ENCODE measurements at regions not wholly inside any gene's neighbourhood (a gene's known extent, or its start where the extent isn't known, plus 50 kb on each side); places are given as distances from the start of the nearest gene placed in this dataset.
"Not testable (repeated sequence)": the region's sequence is repeated elsewhere in the genome, so short reads cannot be mapped to it uniquely, and the experiment has no call there.

- Histone ChIP-seq H3K27me3 (ENCODE audit: control insufficient read depth, insufficient read depth, low read length) (no peaks in the 10 kb centered on the region), H3K36me3 (ENCODE audit: control insufficient read depth, insufficient read depth, low read length) (no peaks in the 10 kb centered on the region), H3K9me3 (ENCODE audit: control insufficient read depth, insufficient read depth, low read length) (no peaks in the 10 kb centered on the region), H3K4me1 (ENCODE audit: control insufficient read depth, insufficient read depth, low read length) (no peaks in the 10 kb centered on the region), H3K4me3 (ENCODE audit: low read length) (no peak overlapping the region), H3K27ac (ENCODE audit: low read length) (no peak overlapping the region)
- WGBS (ENCODE audit: insufficient coverage, insufficient read length), result no CpG with 5 or more reads among the region's 2 CpGs
- no peak for DNase-seq (ENCODE audit: low read depth, low spot score)
These were observed 377.9 kb upstream of the RGS6 start for GRCh38 chr14:71554323-71554722.

DNA sequence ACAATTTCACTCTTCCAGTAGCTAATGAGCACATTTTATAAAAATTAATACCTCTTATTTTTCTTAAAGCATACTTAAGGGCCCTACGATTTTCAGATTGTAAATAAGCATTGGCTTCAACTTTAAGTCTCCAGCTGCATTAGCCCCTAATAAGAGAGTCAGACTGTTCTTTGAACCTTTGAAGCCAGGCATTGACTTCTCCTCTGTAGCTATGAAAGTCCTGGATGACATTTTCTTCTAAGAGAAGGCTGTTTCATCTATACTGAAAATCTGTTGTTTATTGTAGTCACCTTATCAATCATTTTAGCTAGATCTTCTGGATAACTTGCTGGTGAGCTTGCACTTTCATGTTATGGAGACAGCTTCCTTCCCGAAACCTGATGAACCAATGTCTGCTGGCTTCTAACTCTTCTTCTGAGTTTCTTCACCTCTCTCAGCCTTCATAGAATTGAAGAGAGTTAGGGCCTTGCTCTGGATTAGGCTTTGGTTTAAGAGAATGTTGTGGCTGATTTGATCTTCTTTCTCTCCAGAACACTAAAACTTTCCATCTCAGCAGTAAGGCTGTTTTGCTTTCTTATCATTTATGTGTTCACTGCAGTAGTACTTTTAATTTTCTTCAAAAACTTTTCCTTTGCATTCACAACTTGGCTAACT, 377.1 kb upstream of the RGS6 start:
- H3K4me3 ChIP-seq (ENCODE audit: low read length), result no peak overlapping the region
- H3K9me3 ChIP-seq (ENCODE audit: control insufficient read depth, insufficient read depth, low read length), result no peaks in the 10 kb centered on the region
- no CpG with 5 or more reads among the region's 2 CpGs for WGBS (ENCODE audit: insufficient coverage, insufficient read length)
- no peak overlapping the region for H3K27ac ChIP-seq (ENCODE audit: low read length)
- no peaks in the 10 kb centered on the region for H3K27me3 ChIP-seq (ENCODE audit: control insufficient read depth, insufficient read depth, low read length)
- H3K4me1 ChIP-seq (ENCODE audit: control insufficient read depth, insufficient read depth, low read length), result no peaks in the 10 kb centered on the region
- H3K36me3 ChIP-seq (ENCODE audit: control insufficient read depth, insufficient read depth, low read length), result no peaks in the 10 kb centered on the region
- no peak for DNase-seq (ENCODE audit: low read depth, low spot score)

- Histone ChIP-seq H3K36me3 (ENCODE audit: control insufficient read depth, insufficient read depth, low read length) (no peaks in the 10 kb centered on the region), H3K4me1 (ENCODE audit: control insufficient read depth, insufficient read depth, low read length) (no peaks in the 10 kb centered on the region), H3K27me3 (ENCODE audit: control insufficient read depth, insufficient read depth, low read length) (no peaks in the 10 kb centered on the region), H3K27ac (ENCODE audit: low read length) (no peak overlapping the region), H3K4me3 (ENCODE audit: low read length) (no peak overlapping the region), H3K9me3 (ENCODE audit: control insufficient read depth, insufficient read depth, low read length) (no peaks in the 10 kb centered on the region)
- WGBS (ENCODE audit: insufficient coverage, insufficient read length), result no CpG with 5 or more reads among the region's 5 CpGs
- no peak for DNase-seq (ENCODE audit: low read depth, low spot score)
These were observed 376.3 kb upstream of the RGS6 start for GRCh38 chr14:71555654-71556559.

DNA sequence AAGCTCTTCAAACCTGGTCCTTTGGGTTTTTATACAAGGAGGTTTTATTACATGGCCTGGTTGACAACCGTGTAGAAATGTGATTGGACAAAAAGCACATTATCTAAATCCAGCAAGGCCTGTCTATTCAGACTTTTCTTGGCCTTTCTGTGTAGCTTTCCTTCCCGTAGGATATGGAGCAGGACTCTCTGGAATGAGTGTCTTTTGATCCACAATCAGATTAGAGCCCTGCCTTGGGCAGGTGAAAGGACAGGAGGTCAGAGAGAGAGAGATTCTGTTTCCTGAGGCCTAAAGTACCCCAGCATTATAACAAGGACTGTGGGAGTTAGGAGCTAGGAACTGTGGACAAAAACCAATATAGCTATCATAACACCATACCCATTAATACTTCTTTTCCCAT, 375.5 kb upstream of the RGS6 start:
- H3K4me1 ChIP-seq (ENCODE audit: control insufficient read depth, insufficient read depth, low read length), result no peaks in the 10 kb centered on the region
- H3K9me3 ChIP-seq (ENCODE audit: control insufficient read depth, insufficient read depth, low read length), result no peaks in the 10 kb centered on the region
- H3K36me3 ChIP-seq (ENCODE audit: control insufficient read depth, insufficient read depth, low read length), result no peaks in the 10 kb centered on the region
- H3K4me3 ChIP-seq (ENCODE audit: low read length), result no peak overlapping the region
- H3K27me3 ChIP-seq (ENCODE audit: control insufficient read depth, insufficient read depth, low read length), result no peaks in the 10 kb centered on the region
- H3K27ac ChIP-seq (ENCODE audit: low read length), result no peak overlapping the region
- WGBS (ENCODE audit: insufficient coverage, insufficient read length), result no CpG with 5 or more reads among the region's 2 CpGs
- no peak for DNase-seq (ENCODE audit: low read depth, low spot score)

- no CpG with 5 or more reads among the region's 2 CpGs for WGBS (ENCODE audit: insufficient coverage, insufficient read length)
- H3K36me3 ChIP-seq (ENCODE audit: control insufficient read depth, insufficient read depth, low read length), result no peaks in the 10 kb centered on the region
- no peak for DNase-seq (ENCODE audit: low read depth, low spot score)
- H3K9me3 ChIP-seq (ENCODE audit: control insufficient read depth, insufficient read depth, low read length), result no peaks in the 10 kb centered on the region
- H3K27ac ChIP-seq (ENCODE audit: low read length), result no peak overlapping the region
- no peaks in the 10 kb centered on the region for H3K4me1 ChIP-seq (ENCODE audit: control insufficient read depth, insufficient read depth, low read length)
- H3K27me3 ChIP-seq (ENCODE audit: control insufficient read depth, insufficient read depth, low read length), result no peaks in the 10 kb centered on the region
- no peak overlapping the region for H3K4me3 ChIP-seq (ENCODE audit: low read length)
These were observed 374.9 kb upstream of the RGS6 start for GRCh38 chr14:71557351-71557750.

DNA sequence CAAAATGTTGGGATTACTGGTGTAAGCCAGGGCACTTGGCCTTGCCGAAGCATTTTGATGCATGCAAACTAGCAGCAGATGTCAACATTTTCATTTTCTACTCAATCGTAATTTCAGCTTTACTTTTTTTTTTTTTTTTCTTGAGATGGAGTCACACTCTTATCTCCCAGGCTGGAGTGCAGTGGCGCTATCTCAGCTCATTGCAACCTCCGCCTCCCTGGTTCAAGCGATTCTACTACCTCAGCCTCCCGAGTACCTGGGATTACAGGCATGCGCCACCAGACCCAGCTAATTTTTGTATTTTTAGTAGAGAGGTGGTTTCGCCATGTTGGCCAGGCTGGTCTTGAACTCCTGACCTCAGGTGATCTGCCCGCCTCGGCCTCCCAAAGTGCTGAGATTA, 373.3 kb upstream of the RGS6 start:
- H3K4me1 ChIP-seq (ENCODE audit: control insufficient read depth, insufficient read depth, low read length); H3K27ac ChIP-seq (ENCODE audit: low read length); H3K36me3 ChIP-seq (ENCODE audit: control insufficient read depth, insufficient read depth, low read length); H3K4me3 ChIP-seq (ENCODE audit: low read length); H3K9me3 ChIP-seq (ENCODE audit: control insufficient read depth, insufficient read depth, low read length); DNase-seq (ENCODE audit: low read depth, low spot score); H3K27me3 ChIP-seq (ENCODE audit: control insufficient read depth, insufficient read depth, low read length): not testable (repeated sequence)
- no CpG with 5 or more reads among the region's 10 CpGs for WGBS (ENCODE audit: insufficient coverage, insufficient read length)

DNA sequence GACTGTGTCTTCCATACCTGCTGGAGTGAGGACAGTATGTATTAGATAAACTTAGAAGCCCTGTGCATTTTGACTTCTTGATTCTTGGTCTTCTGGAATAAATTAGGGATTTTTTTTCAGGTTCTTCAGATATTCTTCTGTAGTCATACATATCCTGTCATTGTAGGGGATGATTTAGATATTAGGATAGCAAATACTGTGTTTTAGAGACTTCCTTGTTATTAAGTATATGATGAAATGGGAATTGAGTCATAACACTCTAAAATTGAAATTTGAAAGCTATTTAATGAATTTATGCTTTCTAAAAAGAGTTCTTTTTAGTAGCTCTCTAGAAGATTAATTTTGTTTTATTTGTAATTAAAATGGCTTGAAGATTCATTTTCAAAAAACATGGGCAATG, 371.5 kb upstream of the RGS6 start:
- no peak overlapping the region for H3K27ac ChIP-seq (ENCODE audit: low read length)
- H3K36me3 ChIP-seq (ENCODE audit: control insufficient read depth, insufficient read depth, low read length), result no peaks in the 10 kb centered on the region
- no peak for DNase-seq (ENCODE audit: low read depth, low spot score)
- no peaks in the 10 kb centered on the region for H3K9me3 ChIP-seq (ENCODE audit: control insufficient read depth, insufficient read depth, low read length)
- no peaks in the 10 kb centered on the region for H3K27me3 ChIP-seq (ENCODE audit: control insufficient read depth, insufficient read depth, low read length)
- no peaks in the 10 kb centered on the region for H3K4me1 ChIP-seq (ENCODE audit: control insufficient read depth, insufficient read depth, low read length)
- H3K4me3 ChIP-seq (ENCODE audit: low read length), result no peak overlapping the region

DNA sequence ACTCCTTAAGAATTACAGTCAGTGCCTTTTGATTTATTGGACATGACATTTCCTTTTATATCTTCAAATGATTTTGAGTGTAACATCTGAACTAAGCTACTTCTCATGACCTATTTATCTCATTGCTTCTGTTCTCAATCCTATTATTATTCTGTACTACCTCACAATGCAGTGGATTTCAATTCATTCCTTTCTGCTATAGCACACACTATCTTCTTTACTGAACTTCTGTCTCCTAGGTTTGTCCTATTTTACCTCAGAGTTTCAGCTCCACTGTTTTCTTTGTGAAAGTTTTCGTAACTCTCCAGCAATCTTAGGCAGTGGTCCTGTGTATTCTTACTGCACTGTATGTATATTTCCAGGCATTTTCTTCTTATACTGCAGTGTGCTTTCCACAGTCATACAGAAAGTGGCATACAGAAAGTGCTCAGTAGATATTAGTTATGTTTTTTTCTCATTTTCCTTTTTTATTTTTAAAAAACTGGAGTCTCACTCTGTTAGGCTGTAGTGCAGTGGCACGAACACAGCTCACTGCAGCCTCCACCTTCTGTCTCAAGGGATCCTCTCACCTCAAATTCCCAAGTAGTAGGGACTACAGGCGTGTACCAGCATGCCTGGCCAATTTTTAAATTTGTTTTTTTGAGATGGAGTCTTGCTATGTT, 368.6 kb upstream of the RGS6 start:
- no peak for DNase-seq (ENCODE audit: low read depth, low spot score)
- no peaks in the 10 kb centered on the region for H3K27me3 ChIP-seq (ENCODE audit: control insufficient read depth, insufficient read depth, low read length)
- no peaks in the 10 kb centered on the region for H3K36me3 ChIP-seq (ENCODE audit: control insufficient read depth, insufficient read depth, low read length)
- H3K4me1 ChIP-seq (ENCODE audit: control insufficient read depth, insufficient read depth, low read length), result no peaks in the 10 kb centered on the region
- H3K9me3 ChIP-seq (ENCODE audit: control insufficient read depth, insufficient read depth, low read length), result no peaks in the 10 kb centered on the region
- WGBS (ENCODE audit: insufficient coverage, insufficient read length), result no CpG with 5 or more reads among the region's 3 CpGs
- no peak overlapping the region for H3K4me3 ChIP-seq (ENCODE audit: low read length)
- no peak overlapping the region for H3K27ac ChIP-seq (ENCODE audit: low read length)

GRCh38 chr14:71566276-71566675, 366.0 kb upstream of the RGS6 start:
- no peak overlapping the region for H3K4me3 ChIP-seq (ENCODE audit: low read length)
- H3K27ac ChIP-seq (ENCODE audit: low read length), result no peak overlapping the region
- H3K9me3 ChIP-seq (ENCODE audit: control insufficient read depth, insufficient read depth, low read length), result no peaks in the 10 kb centered on the region
- no peaks in the 10 kb centered on the region for H3K27me3 ChIP-seq (ENCODE audit: control insufficient read depth, insufficient read depth, low read length)
- no CpG with 5 or more reads among the region's 4 CpGs for WGBS (ENCODE audit: insufficient coverage, insufficient read length)
- H3K4me1 ChIP-seq (ENCODE audit: control insufficient read depth, insufficient read depth, low read length), result no peaks in the 10 kb centered on the region
- no peaks in the 10 kb centered on the region for H3K36me3 ChIP-seq (ENCODE audit: control insufficient read depth, insufficient read depth, low read length)
- no peak for DNase-seq (ENCODE audit: low read depth, low spot score)

GRCh38 chr14:71567499-71568133, 364.6 kb upstream of the RGS6 start:
- WGBS (ENCODE audit: insufficient coverage, insufficient read length), result no CpG with 5 or more reads among the region's 2 CpGs
- not testable (repeated sequence) for H3K36me3 ChIP-seq (ENCODE audit: control insufficient read depth, insufficient read depth, low read length); H3K27me3 ChIP-seq (ENCODE audit: control insufficient read depth, insufficient read depth, low read length); DNase-seq (ENCODE audit: low read depth, low spot score); H3K9me3 ChIP-seq (ENCODE audit: control insufficient read depth, insufficient read depth, low read length); H3K27ac ChIP-seq (ENCODE audit: low read length); H3K4me3 ChIP-seq (ENCODE audit: low read length); H3K4me1 ChIP-seq (ENCODE audit: control insufficient read depth, insufficient read depth, low read length)
